ENCODE measurements at regions not wholly inside any gene's neighbourhood (a gene's known extent, or its start where the extent isn't known, plus 50 kb on each side); places are given as distances from the start of the nearest gene placed in this dataset.

GRCh38 chr12:91978143-91978542 lies 167.5 kb downstream of the BTG1 start:
- TF ChIP-seq CTCF (IDR thresholded peaks at IDR 0.05; ENCODE audit: low read length) = no peak
- TF ChIP-seq EZH2 (optimal IDR thresholded peaks at IDR 0.05; ENCODE audit: low read depth, low read length) = no peak
